ENCODE measurements at regions not wholly inside any gene's neighbourhood (a gene's known extent, or its start where the extent isn't known, plus 50 kb on each side); places are given as distances from the start of the nearest gene placed in this dataset.

GRCh38 chr13:80235967-80236302 is 105.0 kb downstream of the SPRY2 start:
- DNase-seq (ENCODE audit: low read depth): no peak

GRCh38 chr13:80235166-80235966 is 105.6 kb downstream of the SPRY2 start:
- no peak for DNase-seq (ENCODE audit: low read depth)

GRCh38 chr13:80227645-80228044 is 113.3 kb downstream of the SPRY2 start:
- DNase-seq (ENCODE audit: low read depth): no peak

- DNase-seq (ENCODE audit: low read depth): no peak
Observed at GRCh38 chr13:80226645-80227044, 114.3 kb downstream of the SPRY2 start.

GRCh38 chr13:80224468-80224867 is 116.5 kb downstream of the SPRY2 start:
- no peak for DNase-seq (ENCODE audit: low read depth)

GRCh38 chr13:80217614-80218456 is 123.1 kb downstream of the SPRY2 start:
- DNase-seq (ENCODE audit: low read depth): no peak

- DNase-seq (ENCODE audit: low read depth): no peak
Observed at GRCh38 chr13:80215368-80215767, 125.6 kb downstream of the SPRY2 start.

GRCh38 chr13:80214521-80214991 is 126.4 kb downstream of the SPRY2 start:
- DNase-seq (ENCODE audit: low read depth): no peak

- DNase-seq (ENCODE audit: low read depth): no peak
Observed at GRCh38 chr13:80214050-80214449, 126.9 kb downstream of the SPRY2 start.

- no peak for DNase-seq (ENCODE audit: low read depth)
Observed at GRCh38 chr13:80213201-80213600, 127.7 kb downstream of the SPRY2 start.

GRCh38 chr13:80211566-80211965 is 129.4 kb downstream of the SPRY2 start:
- DNase-seq (ENCODE audit: low read depth): no peak

GRCh38 chr13:80204642-80205041 is 136.3 kb downstream of the SPRY2 start:
- no peak for DNase-seq (ENCODE audit: low read depth)

GRCh38 chr13:80203496-80203895 is 137.4 kb downstream of the SPRY2 start:
- DNase-seq (ENCODE audit: low read depth): no peak

GRCh38 chr13:80201694-80202468 is 139.0 kb downstream of the SPRY2 start:
- DNase-seq (ENCODE audit: low read depth): no peak

GRCh38 chr13:80199585-80200292 is 141.2 kb downstream of the SPRY2 start:
- no peak for DNase-seq (ENCODE audit: low read depth)

GRCh38 chr13:80199067-80199466 is 141.9 kb downstream of the SPRY2 start:
- DNase-seq (ENCODE audit: low read depth): no peak

- no peak for DNase-seq (ENCODE audit: low read depth)
Observed at GRCh38 chr13:80196756-80197155, 144.2 kb downstream of the SPRY2 start.

GRCh38 chr13:80195649-80196048 is 145.3 kb downstream of the SPRY2 start:
- DNase-seq (ENCODE audit: low read depth): no peak

GRCh38 chr13:80189889-80190597 is 150.9 kb downstream of the SPRY2 start:
- no peak for DNase-seq (ENCODE audit: low read depth)

- no peak for DNase-seq (ENCODE audit: low read depth)
Observed at GRCh38 chr13:80180740-80181355, 160.1 kb downstream of the SPRY2 start.

- no peak for DNase-seq (ENCODE audit: low read depth)
Observed at GRCh38 chr13:80177327-80177726, 163.6 kb downstream of the SPRY2 start.
